GM12891 (cell line): ENCODE measurements at regions not wholly inside any gene's neighbourhood (a gene's known extent, or its start where the extent isn't known, plus 50 kb on each side); places are given as distances from the start of the nearest gene placed in this dataset.
A peak's percentile ranks its signal among the peaks of the same experiment; 100 is the strongest.

Experiments used
- DNase-seq: peaks from one replicate; pipeline ENCODE4 v3.0.0; 2011; ENCODE audit warnings: low spot score; ENCODE audit not compliant: insufficient read length
- FAIRE-seq: peaks from 2 replicates; lab custom pipeline; 2011; peaks lifted over from hg19 to GRCh38; lab: Jason Lieb, UNC
- PAX5 ChIP-seq: IDR thresholded peaks from 2 replicates; pipeline ENCODE4 v1.6.1; 2011; ENCODE audit warnings: low read length, moderate library complexity, mild to moderate bottlenecking; ENCODE audit not compliant: insufficient read depth, severe bottlenecking
- POLR2A ChIP-seq: IDR thresholded peaks from 2 replicates; pipeline ENCODE4 v1.6.1; 2011; ENCODE audit warnings: low read depth, low read length, control low read depth
- POLR2AphosphoS5 ChIP-seq: IDR thresholded peaks from 2 replicates; pipeline ENCODE4 v1.6.1; 2011; ENCODE audit warnings: low read depth, low read length, control low read depth
- POU2F2 ChIP-seq: IDR thresholded peaks from 2 replicates; pipeline ENCODE4 v1.6.1; 2011; ENCODE audit warnings: low read depth, mild to moderate bottlenecking, control low read depth, low read length, moderate library complexity
- SPI1 ChIP-seq: IDR thresholded peaks from 2 replicates; pipeline ENCODE4 v1.6.1; 2011; ENCODE audit warnings: low read depth, low read length, control low read depth
- TAF1 ChIP-seq: IDR thresholded peaks from 2 replicates; pipeline ENCODE4 v1.6.1; 2011; ENCODE audit warnings: low read depth, low read length, control low read depth

DNA sequence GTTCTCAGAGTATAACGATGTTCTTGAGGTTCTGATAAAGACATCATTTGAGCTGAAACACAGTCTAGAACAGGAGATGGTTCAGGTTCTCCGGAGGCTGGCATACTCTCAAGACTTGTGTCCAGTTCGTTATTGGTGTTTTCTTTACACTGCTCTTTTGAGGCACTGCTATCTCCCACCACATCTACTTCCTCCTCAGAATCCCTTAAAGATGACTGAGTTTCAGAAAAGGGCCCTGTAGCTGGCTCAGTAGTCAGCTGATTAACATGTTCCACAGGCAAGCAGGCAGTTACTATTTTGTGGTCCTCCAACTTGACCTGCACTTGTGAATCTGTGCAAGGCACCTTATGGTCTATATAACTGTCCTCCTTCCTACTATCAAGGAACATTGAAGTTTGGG is 50.2 kb downstream of the ZZZ3 start:
- DNase-seq (no peak), FAIRE-seq (no peak)
- TF ChIP-seq POLR2A: no peak
- TF ChIP-seq POLR2AphosphoS5: no peak
- no peak for TF ChIP-seq TAF1
- no peak for TF ChIP-seq PAX5
- TF ChIP-seq SPI1: no peak
- TF ChIP-seq POU2F2: no peak

DNA sequence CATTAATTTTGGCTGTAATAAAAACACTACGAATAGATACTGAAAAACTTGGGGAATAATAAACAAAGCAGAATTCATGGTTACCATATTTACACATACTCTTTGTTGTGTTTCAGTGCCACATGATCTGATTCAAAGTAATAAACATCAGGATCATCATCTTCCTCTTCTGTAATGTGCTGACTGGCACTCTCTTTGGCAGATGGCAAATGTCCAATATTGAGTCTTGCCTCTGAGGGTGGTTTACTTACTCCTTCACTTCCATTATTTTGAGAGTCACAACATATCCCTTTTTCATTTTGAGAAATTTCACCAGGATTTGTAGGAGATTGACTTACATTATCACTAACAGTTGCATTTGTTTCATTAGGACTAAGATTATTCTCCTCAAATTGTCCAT is 50.7 kb downstream of the ZZZ3 start:
- FAIRE-seq: no peak
- TF ChIP-seq PAX5: no peak
- TF ChIP-seq SPI1: no peak
- no peak for TF ChIP-seq POLR2A
- TF ChIP-seq TAF1: no peak
- no peak for TF ChIP-seq POU2F2
- no peak for TF ChIP-seq POLR2AphosphoS5
- no peak for DNase-seq

DNA sequence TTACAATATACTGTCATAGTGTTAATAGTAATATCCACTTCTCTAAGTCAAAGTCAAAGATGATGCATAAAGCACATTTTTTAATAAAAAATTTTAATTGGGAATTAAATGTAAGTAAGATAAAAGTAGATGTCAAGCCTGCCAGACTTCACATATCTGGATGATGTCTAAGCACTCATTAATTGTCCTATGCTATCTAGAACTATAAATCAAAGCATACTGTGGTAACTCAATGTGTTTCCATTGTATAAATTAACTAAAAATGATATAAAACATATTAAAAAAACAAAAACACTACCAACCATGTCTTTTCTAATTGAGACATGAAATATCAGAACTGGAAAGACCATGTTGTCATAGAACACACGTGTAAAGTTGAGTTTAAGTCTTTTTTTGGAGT is 51.2 kb downstream of the ZZZ3 start:
- DNase-seq: no peak
- TF ChIP-seq POLR2AphosphoS5 (no peak), POU2F2 (no peak), PAX5 (no peak), POLR2A (no peak), SPI1 (no peak), TAF1 (no peak)
- FAIRE-seq: no peak

DNA sequence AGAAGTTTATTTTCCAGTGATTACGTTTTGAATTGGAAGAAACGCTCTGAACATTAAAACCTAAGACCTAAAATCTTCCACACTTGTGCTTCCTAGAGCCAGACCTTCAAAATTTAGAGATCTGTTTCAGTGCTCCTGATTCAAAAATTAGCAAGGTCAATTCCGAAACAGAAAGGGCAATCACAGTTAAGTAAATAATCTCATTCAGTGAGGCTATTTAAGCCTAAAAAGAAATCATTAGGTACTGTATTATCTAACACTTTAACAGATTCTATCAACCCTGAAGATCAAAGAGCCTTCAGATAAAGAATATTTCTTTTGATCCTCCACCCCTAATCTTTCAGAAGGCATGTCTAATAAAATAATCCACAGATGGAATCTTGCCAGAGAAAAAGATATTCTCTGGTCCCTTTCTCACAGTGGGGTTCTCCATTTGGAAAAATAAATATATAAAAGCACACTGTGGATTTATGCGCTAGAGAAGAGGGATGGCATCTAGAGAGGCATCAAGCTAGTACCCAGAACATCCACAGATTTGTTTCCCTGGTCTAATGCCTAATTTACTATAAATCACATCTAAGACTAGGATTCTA is 54.4 kb downstream of the ZZZ3 start:
- TF ChIP-seq PAX5: no peak
- no peak for TF ChIP-seq POLR2AphosphoS5
- TF ChIP-seq POLR2A: no peak
- no peak for TF ChIP-seq TAF1
- no peak for TF ChIP-seq SPI1
- no peak for TF ChIP-seq POU2F2
- FAIRE-seq (no peak), DNase-seq (no peak)

DNA sequence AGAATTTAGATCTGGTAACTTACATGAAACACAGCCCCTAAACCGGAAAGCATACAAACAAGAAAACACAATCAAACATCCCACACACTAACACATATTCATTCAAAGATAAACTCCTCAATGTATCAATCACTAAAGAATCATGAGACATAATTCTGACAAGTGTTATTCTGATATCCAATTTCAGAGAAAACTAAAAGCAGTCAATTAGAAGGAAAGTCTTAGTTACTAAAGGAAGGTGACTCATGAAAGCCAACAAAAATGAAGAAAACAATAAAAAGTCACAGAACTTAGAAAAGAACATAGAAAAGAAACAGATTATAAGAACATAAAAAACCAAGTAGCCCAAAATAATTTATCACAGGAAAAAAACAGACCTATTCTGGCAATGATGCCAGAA is 57.2 kb downstream of the ZZZ3 start:
- FAIRE-seq: no peak
- no peak for DNase-seq
- no peak for TF ChIP-seq POLR2AphosphoS5
- no peak for TF ChIP-seq SPI1
- no peak for TF ChIP-seq POLR2A
- no peak for TF ChIP-seq TAF1
- TF ChIP-seq POU2F2: no peak
- no peak for TF ChIP-seq PAX5

DNA sequence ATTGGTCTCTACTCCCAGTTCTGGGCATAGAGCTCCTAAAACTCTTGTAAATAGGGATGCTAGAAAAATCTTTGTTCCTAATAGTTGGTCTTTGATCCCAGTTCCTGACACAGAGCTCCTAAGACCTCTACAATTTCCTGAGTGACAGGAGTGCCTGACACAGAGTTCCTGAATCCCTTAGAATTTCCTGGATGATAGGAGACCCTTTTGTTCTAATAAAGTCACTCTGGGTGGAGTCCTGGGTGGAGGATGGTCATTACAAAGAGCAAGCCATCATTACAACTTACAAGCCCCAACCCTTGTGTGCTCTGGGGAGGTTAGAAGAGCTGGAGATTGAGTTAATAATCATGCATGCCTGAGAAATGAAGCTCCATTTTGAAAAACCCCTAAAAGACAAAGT is 58.4 kb downstream of the ZZZ3 start:
- DNase-seq (no peak), FAIRE-seq (no peak)
- no peak for TF ChIP-seq POLR2AphosphoS5
- TF ChIP-seq SPI1: no peak
- TF ChIP-seq POLR2A: no peak
- no peak for TF ChIP-seq POU2F2
- TF ChIP-seq PAX5: no peak
- TF ChIP-seq TAF1: no peak

DNA sequence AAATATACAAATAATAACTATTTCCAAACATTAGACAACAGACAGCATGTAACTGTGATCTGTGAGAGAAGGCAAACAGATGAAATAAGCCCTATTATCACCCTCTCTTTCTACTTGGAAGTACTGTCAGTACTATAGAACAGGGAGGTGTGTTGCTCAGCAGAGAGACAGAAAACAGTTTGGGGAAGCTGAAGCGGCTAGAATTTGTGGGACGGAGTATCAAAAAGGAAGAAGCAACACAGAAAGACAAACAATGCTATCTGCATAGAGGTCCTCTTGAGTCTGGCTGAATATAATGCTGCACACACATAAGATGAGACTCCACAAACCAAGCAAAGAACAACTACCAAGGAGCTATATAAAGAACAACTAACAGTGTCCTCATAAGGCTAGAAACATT is 59.4 kb downstream of the ZZZ3 start:
- DNase-seq: no peak
- TF ChIP-seq TAF1 (no peak), POLR2AphosphoS5 (no peak), POU2F2 (no peak), PAX5 (no peak), POLR2A (no peak), SPI1 (no peak)
- FAIRE-seq: no peak

DNA sequence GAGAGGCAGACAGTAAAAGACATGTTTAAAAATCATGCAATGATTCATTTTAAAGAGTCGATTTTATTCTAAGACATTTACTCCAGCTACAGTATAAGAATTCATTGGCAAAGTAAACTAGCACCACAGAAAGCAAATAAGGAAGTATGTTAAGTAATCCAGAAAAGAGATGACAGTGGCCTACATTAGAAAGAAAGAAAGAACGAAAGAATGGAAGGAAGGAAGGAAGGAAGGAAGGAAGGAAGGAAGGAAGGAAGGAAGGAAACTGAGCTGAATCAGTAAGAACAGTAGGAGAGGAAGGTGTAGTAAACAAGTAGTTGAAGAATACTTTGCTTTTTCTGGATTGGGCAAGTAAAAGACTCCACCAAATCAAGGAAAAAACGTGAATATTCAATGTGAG is 62.2 kb downstream of the ZZZ3 start:
- no peak for TF ChIP-seq TAF1
- TF ChIP-seq POLR2A: no peak
- no peak for TF ChIP-seq PAX5
- TF ChIP-seq POLR2AphosphoS5: no peak
- TF ChIP-seq SPI1: no peak
- TF ChIP-seq POU2F2: no peak
- no peak for FAIRE-seq
- no peak for DNase-seq

DNA sequence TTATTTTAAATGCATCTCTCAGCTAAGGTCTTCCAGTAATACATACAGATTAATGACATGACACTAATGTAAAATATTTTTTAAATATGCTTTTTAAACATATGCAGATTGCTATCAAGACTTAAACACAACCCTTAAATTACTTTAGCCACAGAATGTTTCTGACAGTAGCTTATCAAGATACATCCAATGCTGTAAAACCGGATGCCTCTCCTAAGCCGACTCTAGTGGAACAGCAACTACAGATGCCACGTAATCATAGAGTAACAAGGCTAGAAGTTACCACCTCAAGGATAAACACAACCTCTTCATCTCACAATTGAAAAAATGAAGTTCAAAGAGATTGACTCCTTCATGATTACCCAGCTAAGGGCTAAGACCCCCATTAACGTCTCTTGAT is 68.4 kb downstream of the ZZZ3 start:
- FAIRE-seq (peak; percentile 65), DNase-seq (no peak)
- no peak for TF ChIP-seq PAX5
